Spleen (tissue), 11 donors: ENCODE measurements at regions not wholly inside any gene's neighbourhood (a gene's known extent, or its start where the extent isn't known, plus 50 kb on each side); places are given as distances from the start of the nearest gene placed in this dataset.

Experiments
- DNase-seq: peaks from one replicate; pipeline ENCODE4 v3.0.0-alpha.2; 2020
- H3K27ac ChIP-seq, 8 donors: fragments of 200-600 bp; sonication (generic) in 7 of 8; 1 replicate in 4 of 8; 2 replicates in 4 of 8; pipeline versions ENCODE4 v1.5.0 to v1.8.0; 2016 to 2021; ENCODE audit warnings: inconsistent platforms in 4 of 8, mild to moderate bottlenecking in 4 of 8, moderate library complexity in 1 of 8
- H3K27me3 ChIP-seq, 7 donors: fragments of 200-600 bp; sonication (generic) in 6 of 7; replicated peaks in 1 of 7; 1 replicate in 4 of 7; 2 replicates in 3 of 7; pipeline versions ENCODE4 v1.5.0 to v1.8.0; 2016 to 2021; ENCODE audit warnings: inconsistent platforms in 3 of 7, mild to moderate bottlenecking in 1 of 7
- H3K36me3 ChIP-seq, 6 donors: fragments of 200-600 bp; sonication (generic) in 5 of 6; 1 replicate in 4 of 6; 2 replicates in 2 of 6; pipeline versions ENCODE4 v1.5.0 to v1.8.0; 2016 to 2021; ENCODE audit warnings: inconsistent platforms in 2 of 6
- H3K4me1 ChIP-seq, 6 donors: fragments of 200-600 bp; sonication (generic) in 5 of 6; 1 replicate in 3 of 6; 2 replicates in 3 of 6; pipeline versions ENCODE4 v1.5.0 to v1.8.0; 2016 to 2021; ENCODE audit warnings: inconsistent platforms in 3 of 6
- H3K4me3 ChIP-seq, 8 donors: fragments of 200-600 bp; sonication (generic) in 7 of 8; 1 replicate in 4 of 8; 2 replicates in 4 of 8; pipeline versions ENCODE4 v1.5.0 to v1.8.0; 2016 to 2021; ENCODE audit warnings: inconsistent platforms in 4 of 8, mild to moderate bottlenecking in 4 of 8, moderate library complexity in 2 of 8
- H3K9me3 ChIP-seq, 8 donors: fragments of 200-600 bp; sonication (generic) in 7 of 8; 1 replicate in 4 of 8; 2 replicates in 4 of 8; pipeline versions ENCODE4 v1.5.0 to v1.8.0; 2016 to 2021; ENCODE audit warnings: inconsistent platforms in 4 of 8
- CTCF ChIP-seq, 11 experiments: fragments of 200-600 bp in 7 of 11; fragments of 450-650 bp in 4 of 11; sonication (generic) in 4 of 11; IDR thresholded peaks in 8 of 11; conservative IDR thresholded peaks in 3 of 11; 1 replicate in 7 of 11; 2 replicates in 4 of 11; pipeline versions ENCODE4 v1.4.0 to v1.8.0; 2016 to 2021; ENCODE audit warnings: antibody characterized with exemption in 11 of 11, inconsistent platforms in 4 of 11, mild to moderate bottlenecking in 1 of 11
- POLR2A ChIP-seq, 3 donors: fragments of 450-650 bp; IDR thresholded peaks; one replicate each; pipeline ENCODE4 v1.5.1; 2017; ENCODE audit warnings: antibody characterized with exemption in 3 of 3, mild to moderate bottlenecking in 1 of 3
- POLR2AphosphoS5 ChIP-seq, 3 donors: sonication (generic); formaldehyde crosslinking; IDR thresholded peaks; one replicate each; pipeline ENCODE4 v1.5.1; 2017; ENCODE audit warnings: antibody characterized with exemption in 3 of 3
- WGBS, 5 donors: extraction: QIAGEN DNeasy Blood & Tissue Kit in 3 of 5; methylation state at CpG; one replicate each; pipeline versions ENCODE4 v1.1.5 to v1.1.7; 2013 to 2018; 5-methylcytosine and 5-hydroxymethylcytosine counted together
- intact Hi-C: fragments of 100-400 bp; cut with DNase I; formaldehyde crosslinking; loops from one replicate; pipeline ENCODE4 v1.15.0; 2023; ENCODE audit warnings: low total_unique reads
- donor health status: healthy with polysubstance abuse.
- donor health status: DM: no; HTN: no; CAD: no; lungs with moderate emphysema.
- donor health status: DM: no; HTN: no; CAD: no.
- donor health status: Bipolar disorder and iron deficiency.
- donor health status: healthy.
- donor health status: DM: no; HTN: no; CAD: no.
- donor health status: DM: yes; HTN: yes; CAD: no.

- no peaks in the 10 kb centered on the region for H3K9me3 ChIP-seq
- H3K27ac ChIP-seq: no peak overlapping the region
- H3K4me3 ChIP-seq: no peak overlapping the region
- DNase-seq: no peak
- intact Hi-C loops: no loop called here
- WGBS, 5 donors: 76 to 89% (median 79%) methylated on average over 8 of the region's 8 CpGs
- TF ChIP-seq POLR2A (IDR thresholded peaks at IDR 0.05) (no peak), POLR2AphosphoS5 (IDR thresholded peaks at IDR 0.05) (no peak), CTCF (IDR thresholded peaks at IDR 0.05 in 8 of 11, conservative IDR thresholded peaks at IDR 0.05 in 3 of 11) (no peak)
- no peaks in the 10 kb centered on the region for H3K4me1 ChIP-seq
- no peaks in the 10 kb centered on the region for H3K27me3 ChIP-seq
- no peaks in the 10 kb centered on the region for H3K36me3 ChIP-seq
Observed at GRCh38 chr14:85380881-85381280, 149.1 kb upstream of the FLRT2 start.

DNA sequence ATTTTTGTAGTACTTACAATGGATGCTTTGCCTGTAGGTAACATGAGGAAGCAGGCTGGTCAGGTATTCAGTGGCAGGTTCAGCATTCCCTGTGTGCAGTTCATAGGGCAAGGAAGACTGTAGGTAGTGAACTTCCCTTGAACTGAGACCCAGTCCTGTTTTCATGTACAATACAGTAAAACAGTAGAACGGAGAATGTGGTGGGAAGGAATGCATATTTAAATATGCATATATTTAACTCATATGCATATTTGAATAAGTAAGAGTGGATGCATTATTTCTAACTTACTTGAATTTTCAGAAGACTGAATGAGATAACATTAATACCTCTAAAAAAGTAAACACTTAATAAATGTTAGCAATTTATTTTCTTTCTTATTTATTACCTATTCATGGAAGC lies 147.6 kb upstream of the FLRT2 start:
- no peak overlapping the region for H3K4me3 ChIP-seq
- WGBS, 5 donors: 90 to 97% (median 95%) methylated on average over 1 of the region's 1 CpG
- intact Hi-C loops: no loop called here
- no peaks in the 10 kb centered on the region for H3K9me3 ChIP-seq
- H3K4me1 ChIP-seq: no peaks in the 10 kb centered on the region
- H3K27ac ChIP-seq: no peak overlapping the region
- no peaks in the 10 kb centered on the region for H3K36me3 ChIP-seq
- no peak for DNase-seq
- TF ChIP-seq POLR2AphosphoS5 (IDR thresholded peaks at IDR 0.05) (no peak), CTCF (IDR thresholded peaks at IDR 0.05 in 8 of 11, conservative IDR thresholded peaks at IDR 0.05 in 3 of 11) (no peak), POLR2A (IDR thresholded peaks at IDR 0.05) (no peak)
- H3K27me3 ChIP-seq: no peaks in the 10 kb centered on the region

- no peaks in the 10 kb centered on the region for H3K9me3 ChIP-seq
- intact Hi-C loops: no loop called here
- no peak overlapping the region for H3K27ac ChIP-seq
- H3K4me3 ChIP-seq: no peak overlapping the region
- no peak for TF ChIP-seq CTCF (IDR thresholded peaks at IDR 0.05 in 8 of 11, conservative IDR thresholded peaks at IDR 0.05 in 3 of 11)
- TF ChIP-seq POLR2AphosphoS5 (IDR thresholded peaks at IDR 0.05): no peak
- TF ChIP-seq POLR2A (IDR thresholded peaks at IDR 0.05): no peak
- H3K27me3 ChIP-seq: no peaks in the 10 kb centered on the region
- H3K4me1 ChIP-seq: no peaks in the 10 kb centered on the region
- no peaks in the 10 kb centered on the region for H3K36me3 ChIP-seq
- DNase-seq: no peak
- WGBS, 5 donors: 60 to 82% (median 62%) methylated on average over 3 of the region's 3 CpGs
Observed at GRCh38 chr14:85387181-85387580, 142.8 kb upstream of the FLRT2 start.

DNA sequence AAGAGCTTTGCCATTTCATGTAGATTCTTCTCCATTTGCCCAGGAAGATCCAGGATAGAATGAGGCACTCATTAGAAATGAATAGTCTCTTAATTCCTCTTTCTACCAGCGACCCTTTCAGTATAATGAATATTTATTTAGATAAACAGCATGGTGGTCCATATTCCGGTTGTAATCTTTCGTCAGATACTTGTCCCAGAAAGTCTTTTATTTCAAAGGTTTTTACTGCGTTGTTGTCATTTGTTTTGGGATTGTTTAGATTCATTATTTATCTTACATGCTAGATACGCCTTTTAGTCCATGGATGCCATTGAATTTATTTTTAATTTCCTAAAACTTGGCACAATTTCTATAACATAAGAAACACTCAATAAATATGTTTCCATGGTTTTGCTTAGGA lies 139.7 kb upstream of the FLRT2 start:
- no peak for DNase-seq
- H3K27ac ChIP-seq: no peak overlapping the region
- intact Hi-C loops: no loop called here
- H3K4me3 ChIP-seq: no peak overlapping the region
- H3K36me3 ChIP-seq: no peaks in the 10 kb centered on the region
- WGBS, 5 donors: 82 to 97% (median 89%) methylated on average over 5 of the region's 5 CpGs
- no peaks in the 10 kb centered on the region for H3K27me3 ChIP-seq
- H3K4me1 ChIP-seq: no peaks in the 10 kb centered on the region
- no peak for TF ChIP-seq POLR2AphosphoS5 (IDR thresholded peaks at IDR 0.05)
- TF ChIP-seq POLR2A (IDR thresholded peaks at IDR 0.05): no peak
- TF ChIP-seq CTCF (IDR thresholded peaks at IDR 0.05 in 8 of 11, conservative IDR thresholded peaks at IDR 0.05 in 3 of 11): no peak
- H3K9me3 ChIP-seq: no peaks in the 10 kb centered on the region
